Right forelimb (tissue), 1 donor: ENCODE measurements at regions not wholly inside any gene's neighbourhood (a gene's known extent, or its start where the extent isn't known, plus 50 kb on each side); places are given as distances from the start of the nearest gene placed in this dataset.

ENCODE experiments used
- DNase-seq: peaks from one replicate; pipeline ENCODE4 v3.0.0-alpha.2; 2018

GRCh38 chr10:130404476-130405055 is 268.4 kb downstream of the GLRX3 start:
- DNase-seq: no peak

- no peak for DNase-seq
These were observed 270.9 kb downstream of the GLRX3 start for GRCh38 chr10:130407052-130407451.

- no peak for DNase-seq
These were observed 273.1 kb downstream of the GLRX3 start for GRCh38 chr10:130409331-130409730.

GRCh38 chr10:130409931-130410330 is 273.7 kb downstream of the GLRX3 start:
- DNase-seq: no peak

- no peak for DNase-seq
These were observed 275.4 kb downstream of the GLRX3 start for GRCh38 chr10:130411496-130412085.

GRCh38 chr10:130412317-130412716 is 276.1 kb downstream of the GLRX3 start:
- no peak for DNase-seq

GRCh38 chr10:130416334-130417150 is 280.4 kb downstream of the GLRX3 start:
- no peak for DNase-seq

GRCh38 chr10:130418731-130419130 is 282.5 kb downstream of the GLRX3 start:
- DNase-seq: no peak

- DNase-seq: no peak
These were observed 285.7 kb downstream of the GLRX3 start for GRCh38 chr10:130421909-130422308.

- DNase-seq: no peak
These were observed 286.5 kb downstream of the GLRX3 start for GRCh38 chr10:130422366-130423324.

- no peak for DNase-seq
These were observed 287.5 kb downstream of the GLRX3 start for GRCh38 chr10:130423455-130424305.

GRCh38 chr10:130424418-130424817 is 288.2 kb downstream of the GLRX3 start:
- no peak for DNase-seq

GRCh38 chr10:130425169-130425568 is 289.0 kb downstream of the GLRX3 start:
- no peak for DNase-seq

- no peak for DNase-seq
These were observed 289.8 kb downstream of the GLRX3 start for GRCh38 chr10:130425881-130426435.

GRCh38 chr10:130427216-130427722 is 291.1 kb downstream of the GLRX3 start:
- no peak for DNase-seq

- no peak for DNase-seq
These were observed 292.7 kb downstream of the GLRX3 start for GRCh38 chr10:130428936-130429335.

- DNase-seq: no peak
These were observed 293.6 kb downstream of the GLRX3 start for GRCh38 chr10:130429809-130430208.

GRCh38 chr10:130430291-130430690 is 294.1 kb downstream of the GLRX3 start:
- DNase-seq: no peak

GRCh38 chr10:130430852-130431704 is 294.9 kb downstream of the GLRX3 start:
- no peak for DNase-seq

- no peak for DNase-seq
These were observed 296.1 kb downstream of the GLRX3 start for GRCh38 chr10:130432271-130432670.
